ENCODE measurements at regions not wholly inside any gene's neighbourhood (a gene's known extent, or its start where the extent isn't known, plus 50 kb on each side); places are given as distances from the start of the nearest gene placed in this dataset.

- Histone ChIP-seq H3K27ac (ENCODE audit: low read length) (peak overlapping the region; percentile 43), H3K9ac (ENCODE audit: low read length) (no peak overlapping the region), H3K9me2 (replicated peaks; ENCODE audit: low read length) (no peaks in the 10 kb centered on the region), H3K4me3 (ENCODE audit: low read length) (peak overlapping the region; percentile 33; the same call in 1 of the 2 replicates), H2AFZ (ENCODE audit: low read length) (no peak overlapping the region), H3K4me2 (ENCODE audit: low read length) (peak overlapping the region; percentile 75), H3F3A (ENCODE audit: low read length, unreplicated experiment) (no peaks in the 10 kb centered on the region), H3K9me3 (ENCODE audit: low read length) (no peaks in the 10 kb centered on the region), H3K36me3 (ENCODE audit: low read depth, low read length) (no peaks in the 10 kb centered on the region), H3K4me1 (ENCODE audit: insufficient read depth, low read length) (peaks cover 22% of the 10 kb centered on the region), H3K27me3 (ENCODE audit: low read length) (no peaks in the 10 kb centered on the region), H3K79me2 (ENCODE audit: low read length) (no peaks in the 10 kb centered on the region), H4K20me1 (ENCODE audit: low read length) (no peaks in the 10 kb centered on the region)
- peak; percentile 100 for ATAC-seq
- BruUV-seq (replicated peaks), result no TSS peak
- TF ChIP-seq EZH2phosphoT487 (IDR thresholded peaks at IDR 0.05; ENCODE audit: borderline replicate concordance, low read length) (no peak), EZH2 (IDR thresholded peaks at IDR 0.05; ENCODE audit: low read length, unreplicated experiment) (no peak), CTCF (conservative IDR thresholded peaks at IDR 0.05; ENCODE audit: low read depth, low read length) (no peak)
- ChIA-PET CTCF (interaction anchor here (0.7 kb wide), 1 partner anchor 174 kb away, joined by 3 read pairs; no protein-coding TSS in a partner anchor), POLR2A (ENCODE audit: unreplicated experiment) (interaction anchor here (0.5 kb wide), 1 partner anchor 15 kb away, joined by 4 read pairs; no protein-coding TSS in a partner anchor)
- DNase-seq, result peak; percentile 78
- intact Hi-C loops (cut with micrococcal nuclease), result loop anchor here (1.0 to 5.0 kb wide), 4 partner anchors 39 to 87 kb away; no protein-coding TSS in a partner anchor
Measured at GRCh38 chr3:22284559-22284958, 533.5 kb upstream of the ZNF385D start.

GRCh38 chr3:22288756-22289155 lies 537.7 kb upstream of the ZNF385D start:
- H3K4me3 ChIP-seq (ENCODE audit: low read length), result no peak overlapping the region
- BruUV-seq (replicated peaks), result no TSS peak
- peaks cover 19% of the 10 kb centered on the region for H3K4me1 ChIP-seq (ENCODE audit: insufficient read depth, low read length)
- no peak for DNase-seq
- no peaks in the 10 kb centered on the region for H3K27me3 ChIP-seq (ENCODE audit: low read length)
- intact Hi-C loops (cut with micrococcal nuclease), result no loop called here
- no peaks in the 10 kb centered on the region for H3K79me2 ChIP-seq (ENCODE audit: low read length)
- TF ChIP-seq EZH2 (IDR thresholded peaks at IDR 0.05; ENCODE audit: low read length, unreplicated experiment) (no peak), CTCF (conservative IDR thresholded peaks at IDR 0.05; ENCODE audit: low read depth, low read length) (no peak), EZH2phosphoT487 (IDR thresholded peaks at IDR 0.05; ENCODE audit: borderline replicate concordance, low read length) (no peak)
- H3F3A ChIP-seq (ENCODE audit: low read length, unreplicated experiment), result no peaks in the 10 kb centered on the region
- no peak for ATAC-seq
- H2AFZ ChIP-seq (ENCODE audit: low read length), result no peak overlapping the region
- ChIA-PET POLR2A (ENCODE audit: unreplicated experiment) (no interaction called here), CTCF (no interaction called here)
- H3K9me2 ChIP-seq (replicated peaks; ENCODE audit: low read length), result no peaks in the 10 kb centered on the region
- H3K9ac ChIP-seq (ENCODE audit: low read length), result no peak overlapping the region
- H3K9me3 ChIP-seq (ENCODE audit: low read length), result no peaks in the 10 kb centered on the region
- H3K36me3 ChIP-seq (ENCODE audit: low read depth, low read length), result no peaks in the 10 kb centered on the region
- no peaks in the 10 kb centered on the region for H4K20me1 ChIP-seq (ENCODE audit: low read length)
- H3K27ac ChIP-seq (ENCODE audit: low read length), result no peak overlapping the region
- H3K4me2 ChIP-seq (ENCODE audit: low read length), result no peak overlapping the region

GRCh38 chr3:22292681-22293080 lies 541.7 kb upstream of the ZNF385D start:
- Histone ChIP-seq H3K79me2 (ENCODE audit: low read length) (no peaks in the 10 kb centered on the region), H3K27ac (ENCODE audit: low read length) (no peak overlapping the region), H3K36me3 (ENCODE audit: low read depth, low read length) (no peaks in the 10 kb centered on the region), H3F3A (ENCODE audit: low read length, unreplicated experiment) (no peaks in the 10 kb centered on the region), H3K4me3 (ENCODE audit: low read length) (no peak overlapping the region), H2AFZ (ENCODE audit: low read length) (no peak overlapping the region), H3K27me3 (ENCODE audit: low read length) (no peaks in the 10 kb centered on the region), H3K9ac (ENCODE audit: low read length) (no peak overlapping the region), H4K20me1 (ENCODE audit: low read length) (no peaks in the 10 kb centered on the region), H3K4me1 (ENCODE audit: insufficient read depth, low read length) (no peaks in the 10 kb centered on the region), H3K9me3 (ENCODE audit: low read length) (no peaks in the 10 kb centered on the region), H3K4me2 (ENCODE audit: low read length) (no peak overlapping the region), H3K9me2 (replicated peaks; ENCODE audit: low read length) (no peaks in the 10 kb centered on the region)
- BruUV-seq (replicated peaks), result no TSS peak
- no peak for DNase-seq
- ATAC-seq, result no peak
- ChIA-PET CTCF (no interaction called here), POLR2A (ENCODE audit: unreplicated experiment) (no interaction called here)
- no peak for TF ChIP-seq EZH2phosphoT487 (IDR thresholded peaks at IDR 0.05; ENCODE audit: borderline replicate concordance, low read length)
- TF ChIP-seq CTCF (conservative IDR thresholded peaks at IDR 0.05; ENCODE audit: low read depth, low read length), result no peak
- TF ChIP-seq EZH2 (IDR thresholded peaks at IDR 0.05; ENCODE audit: low read length, unreplicated experiment), result no peak
- intact Hi-C loops (cut with micrococcal nuclease), result no loop called here
